ENCODE measurements at regions not wholly inside any gene's neighbourhood (a gene's known extent, or its start where the extent isn't known, plus 50 kb on each side); places are given as distances from the start of the nearest gene placed in this dataset.

GRCh38 chr5:77842243-77842642 lies 66.1 kb upstream of the TBCA start:
- DNase-seq: no peak

- DNase-seq: no peak
These were observed 65.5 kb upstream of the TBCA start for GRCh38 chr5:77841616-77842015.

- DNase-seq: no peak
These were observed 64.8 kb upstream of the TBCA start for GRCh38 chr5:77840930-77841329.

- DNase-seq: no peak
These were observed 63.6 kb upstream of the TBCA start for GRCh38 chr5:77839691-77840090.

GRCh38 chr5:77832938-77833337 lies 56.8 kb upstream of the TBCA start:
- no peak for DNase-seq

- no peak for DNase-seq
These were observed 56.1 kb upstream of the TBCA start for GRCh38 chr5:77832166-77832770.

GRCh38 chr5:77828445-77828844 lies 52.3 kb upstream of the TBCA start:
- no peak for DNase-seq
